Stimulated activated CD8-positive, alpha-beta memory T cell treated with anti-CD3 and anti-CD28 coated beads, Interleukin-4, amount 100 ng/mL, for 48 hours (primary cell): ENCODE measurements at regions not wholly inside any gene's neighbourhood (a gene's known extent, or its start where the extent isn't known, plus 50 kb on each side); places are given as distances from the start of the nearest gene placed in this dataset.

Experiments
- DNase-seq: peaks from one replicate; pipeline ENCODE4 v3.0.0-alpha.2; 2020

DNA sequence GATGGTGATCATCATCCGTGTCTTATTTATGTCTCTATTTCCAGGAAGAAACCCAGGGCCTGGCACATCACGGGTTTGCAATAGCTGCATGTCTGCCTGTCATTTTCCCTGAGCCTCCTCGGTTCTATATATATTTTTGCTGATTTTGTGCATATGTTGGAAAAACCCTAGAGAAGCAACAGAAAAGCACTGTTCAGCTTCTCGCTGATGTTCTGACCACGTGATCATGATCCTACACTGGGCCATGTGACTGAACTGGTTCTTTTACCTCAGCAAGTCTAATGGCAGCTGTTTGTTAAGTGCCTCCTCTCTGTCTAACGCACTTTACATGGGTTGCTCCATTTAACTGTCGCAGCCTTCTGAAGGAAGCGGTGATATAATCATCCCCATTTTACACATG is 71.3 kb downstream of the CMPK2 start:
- no peak for DNase-seq
